Cardiac muscle cell (in vitro differentiated cells and primary cell): ENCODE measurements at regions not wholly inside any gene's neighbourhood (a gene's known extent, or its start where the extent isn't known, plus 50 kb on each side); places are given as distances from the start of the nearest gene placed in this dataset.

ENCODE experiments used
- DNase-seq, 2 donors: peaks; one replicate each; pipeline versions ENCODE4 v3.0.0 to v3.0.0-alpha.2; 2010 to 2017; ENCODE audit warnings: low read depth in 1 of 2, low spot score in 1 of 2
- H3K27ac ChIP-seq: fragments of 200-600 bp; sonication (generic); 2 replicates; pipeline ENCODE4 v1.5.1; 2016
- H3K27me3 ChIP-seq: fragments of 200-600 bp; sonication (generic); 2 replicates; pipeline ENCODE4 v1.6.0; 2016; ENCODE audit warnings: control low read depth
- H3K36me3 ChIP-seq: fragments of 200-600 bp; sonication (generic); 2 replicates; pipeline ENCODE4 v1.5.1; 2016; ENCODE audit warnings: control low read depth
- H3K4me1 ChIP-seq: fragments of 200-600 bp; sonication (generic); 2 replicates; pipeline ENCODE4 v1.8.1; 2017; ENCODE audit warnings: low read depth, mild to moderate bottlenecking, mixed run types
- H3K4me3 ChIP-seq: fragments of 200-600 bp; sonication (generic); 2 replicates; pipeline ENCODE4 v1.5.1; 2016; ENCODE audit warnings: mild to moderate bottlenecking
- H3K9me3 ChIP-seq: fragments of 200-600 bp; sonication (generic); 2 replicates; pipeline ENCODE4 v1.5.1; 2017; ENCODE audit warnings: low read depth, mild to moderate bottlenecking, control low read depth
- CTCF ChIP-seq: IDR thresholded peaks from 2 replicates; pipeline ENCODE4 v1.5.1; 2012; ENCODE audit warnings: low read depth, mild to moderate bottlenecking, low read length

- Histone ChIP-seq H3K9me3 (no peaks in the 10 kb centered on the region), H3K27ac (no peak overlapping the region), H3K4me1 (no peaks in the 10 kb centered on the region), H3K36me3 (no peaks in the 10 kb centered on the region), H3K4me3 (no peak overlapping the region), H3K27me3 (no peaks in the 10 kb centered on the region)
- TF ChIP-seq CTCF, result no peak
- DNase-seq, result no peak
Observed at GRCh38 chr21:25391777-25392176, 215.5 kb downstream of the MRPL39 start.

- DNase-seq, result no peak
- no peaks in the 10 kb centered on the region for H3K4me1 ChIP-seq
- no peak overlapping the region for H3K27ac ChIP-seq
- no peak for TF ChIP-seq CTCF
- H3K36me3 ChIP-seq, result no peaks in the 10 kb centered on the region
- no peaks in the 10 kb centered on the region for H3K27me3 ChIP-seq
- no peak overlapping the region for H3K4me3 ChIP-seq
- H3K9me3 ChIP-seq, result no peaks in the 10 kb centered on the region
Observed at GRCh38 chr21:25390701-25391100, 216.6 kb downstream of the MRPL39 start.

- no peak for TF ChIP-seq CTCF
- Histone ChIP-seq H3K4me3 (no peak overlapping the region), H3K36me3 (no peaks in the 10 kb centered on the region), H3K9me3 (no peaks in the 10 kb centered on the region), H3K27ac (no peak overlapping the region), H3K4me1 (no peaks in the 10 kb centered on the region), H3K27me3 (no peaks in the 10 kb centered on the region)
- DNase-seq, result no peak
Observed at GRCh38 chr21:25387665-25388064, 219.6 kb downstream of the MRPL39 start.

GRCh38 chr21:25385911-25386474 lies 221.3 kb downstream of the MRPL39 start:
- no peaks in the 10 kb centered on the region for H3K4me1 ChIP-seq
- H3K9me3 ChIP-seq, result no peaks in the 10 kb centered on the region
- H3K4me3 ChIP-seq, result no peak overlapping the region
- H3K36me3 ChIP-seq, result no peaks in the 10 kb centered on the region
- peak; percentile 77 to 79 for DNase-seq
- no peaks in the 10 kb centered on the region for H3K27me3 ChIP-seq
- no peak overlapping the region for H3K27ac ChIP-seq
- peak; percentile 55 for TF ChIP-seq CTCF

GRCh38 chr21:25385341-25385740 lies 221.9 kb downstream of the MRPL39 start:
- H3K9me3 ChIP-seq, result no peaks in the 10 kb centered on the region
- H3K4me1 ChIP-seq, result no peaks in the 10 kb centered on the region
- no peak for DNase-seq
- no peak overlapping the region for H3K4me3 ChIP-seq
- TF ChIP-seq CTCF, result no peak
- no peak overlapping the region for H3K27ac ChIP-seq
- no peaks in the 10 kb centered on the region for H3K36me3 ChIP-seq
- H3K27me3 ChIP-seq, result no peaks in the 10 kb centered on the region

GRCh38 chr21:25384782-25385181 lies 222.5 kb downstream of the MRPL39 start:
- Histone ChIP-seq H3K27ac (no peak overlapping the region), H3K36me3 (no peaks in the 10 kb centered on the region), H3K9me3 (no peaks in the 10 kb centered on the region), H3K4me1 (no peaks in the 10 kb centered on the region), H3K27me3 (no peaks in the 10 kb centered on the region), H3K4me3 (no peak overlapping the region)
- DNase-seq, result no peak
- TF ChIP-seq CTCF, result no peak
